ENCODE measurements at regions not wholly inside any gene's neighbourhood (a gene's known extent, or its start where the extent isn't known, plus 50 kb on each side); places are given as distances from the start of the nearest gene placed in this dataset.
"Not testable (repeated sequence)": the region's sequence is repeated elsewhere in the genome, so short reads cannot be mapped to it uniquely, and the experiment has no call there.

- DNase-seq: peak; percentile 90 to 92
Measured at GRCh38 chr15:31488437-31489204, 162.0 kb downstream of the KLF13 start.

- DNase-seq: no peak
Measured at GRCh38 chr15:31489281-31489680, 162.6 kb downstream of the KLF13 start.

DNA sequence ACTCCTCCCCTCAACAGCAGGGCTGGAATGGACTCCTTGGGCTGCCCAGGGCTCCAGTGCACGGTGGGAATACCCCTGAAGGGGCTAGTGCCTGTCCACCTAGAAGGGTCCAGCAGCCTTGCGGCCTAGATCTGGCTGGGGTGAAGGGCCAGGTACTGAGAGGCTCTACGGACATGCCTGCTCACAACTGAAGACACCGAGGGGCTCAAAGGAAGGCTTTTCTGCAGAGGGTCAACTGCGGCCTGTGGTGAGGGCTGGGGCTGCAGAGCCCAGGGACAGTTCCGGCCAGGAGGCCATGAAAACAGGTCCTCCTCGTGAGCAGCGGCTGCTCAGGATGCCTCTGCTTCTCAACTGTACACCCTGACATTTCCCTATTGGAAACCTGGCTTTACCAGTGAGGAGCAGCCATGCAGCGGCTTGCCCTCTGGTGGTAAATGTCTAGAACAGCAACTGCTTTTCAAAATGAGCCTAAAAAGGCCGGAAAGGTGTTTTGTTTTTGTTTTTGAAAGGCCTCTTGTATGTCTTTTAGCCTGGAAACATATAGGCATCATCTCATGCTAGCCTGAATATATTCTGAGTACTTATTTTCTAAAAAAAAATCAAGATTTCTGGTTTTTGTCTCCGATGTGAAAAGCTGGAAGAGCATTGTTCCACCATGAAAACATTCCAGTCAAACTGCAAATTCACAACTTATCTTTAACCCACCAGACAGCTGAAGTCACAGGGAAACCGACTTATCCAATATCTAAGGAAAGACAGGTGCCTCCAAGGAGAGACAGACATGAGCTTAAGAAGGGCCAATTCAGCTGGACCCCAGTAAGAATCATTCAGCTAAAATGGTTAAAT is 163.4 kb downstream of the KLF13 start:
- peak; percentile 43 to 72 for DNase-seq

DNA sequence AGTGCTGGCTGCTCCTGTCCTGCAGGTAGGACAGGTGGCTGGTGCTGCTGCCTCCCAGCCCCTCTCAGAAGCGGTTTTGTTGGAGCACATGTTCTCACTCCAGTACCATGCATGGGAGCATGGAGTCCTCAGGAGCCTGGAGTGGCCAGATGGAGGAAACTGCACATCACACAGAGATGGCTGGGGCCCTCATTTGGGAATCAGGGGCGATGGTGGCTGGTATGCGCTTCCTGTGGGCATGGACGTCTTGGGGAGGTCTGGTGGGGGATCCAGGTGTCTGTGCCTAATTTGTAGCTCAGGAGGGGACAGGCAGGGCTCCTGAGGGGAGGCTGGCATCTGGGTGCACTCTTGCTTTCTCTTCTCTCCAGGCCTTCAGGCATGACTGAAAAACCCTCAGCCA is 168.2 kb downstream of the KLF13 start:
- DNase-seq: no peak

GRCh38 chr15:31495281-31495680 is 168.6 kb downstream of the KLF13 start:
- DNase-seq: no peak

GRCh38 chr15:31497838-31498237 is 171.2 kb downstream of the KLF13 start:
- no peak for DNase-seq

DNA sequence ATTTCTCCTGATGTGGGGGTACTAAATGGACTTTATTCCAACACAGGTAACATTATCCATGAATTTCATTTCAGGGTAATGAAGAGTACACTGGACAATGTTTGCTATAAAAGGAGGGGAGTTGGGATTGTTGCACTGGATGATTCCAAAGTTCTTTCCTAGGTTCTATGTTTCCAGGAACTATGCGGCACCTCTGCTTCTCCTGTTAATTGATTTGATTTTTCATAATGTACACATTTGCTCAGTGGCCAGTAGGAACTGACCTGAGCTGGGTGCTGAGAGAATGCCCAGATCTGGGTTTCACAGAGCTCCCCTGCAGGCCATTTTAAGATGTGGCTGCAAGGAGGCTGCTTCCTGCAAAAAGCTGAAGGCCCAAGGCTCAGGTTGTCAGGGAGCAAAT is 171.7 kb downstream of the KLF13 start:
- DNase-seq: no peak

GRCh38 chr15:31498756-31499155 is 172.1 kb downstream of the KLF13 start:
- no peak for DNase-seq

DNA sequence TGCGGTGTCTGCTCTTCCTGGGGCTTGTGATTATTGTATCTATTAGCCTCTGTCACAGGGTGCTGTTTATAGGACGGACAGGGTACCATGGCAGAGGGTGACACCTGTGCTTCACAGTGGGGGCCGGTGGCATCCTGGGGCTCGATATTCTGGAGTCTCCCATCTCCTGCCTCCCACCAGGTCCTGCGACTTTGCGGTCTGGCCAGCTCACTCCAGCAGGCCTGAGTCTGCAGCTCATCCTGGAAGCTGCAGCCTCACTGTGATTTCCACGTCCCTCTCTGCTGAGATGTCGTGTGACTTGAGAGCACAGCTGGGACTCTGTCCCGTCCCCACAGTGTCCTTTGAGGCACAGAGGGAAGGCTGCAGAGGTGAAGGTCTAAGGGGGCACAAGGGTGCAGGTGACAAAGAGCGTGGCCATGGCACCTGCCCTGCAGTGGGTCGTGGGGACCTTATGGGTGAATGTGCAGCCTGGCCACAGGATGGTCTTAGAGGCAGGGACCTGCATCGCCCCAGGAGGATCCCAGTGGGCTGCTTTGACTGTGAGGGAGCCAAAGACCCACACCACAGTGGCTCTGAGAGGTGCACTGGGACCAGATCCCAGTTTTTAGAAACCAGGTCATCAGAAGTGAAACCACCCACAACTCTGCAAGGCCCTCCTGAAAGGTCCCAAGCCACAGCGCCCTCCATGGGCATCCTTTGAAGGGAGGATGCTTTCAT is 172.8 kb downstream of the KLF13 start:
- no peak for DNase-seq

DNA sequence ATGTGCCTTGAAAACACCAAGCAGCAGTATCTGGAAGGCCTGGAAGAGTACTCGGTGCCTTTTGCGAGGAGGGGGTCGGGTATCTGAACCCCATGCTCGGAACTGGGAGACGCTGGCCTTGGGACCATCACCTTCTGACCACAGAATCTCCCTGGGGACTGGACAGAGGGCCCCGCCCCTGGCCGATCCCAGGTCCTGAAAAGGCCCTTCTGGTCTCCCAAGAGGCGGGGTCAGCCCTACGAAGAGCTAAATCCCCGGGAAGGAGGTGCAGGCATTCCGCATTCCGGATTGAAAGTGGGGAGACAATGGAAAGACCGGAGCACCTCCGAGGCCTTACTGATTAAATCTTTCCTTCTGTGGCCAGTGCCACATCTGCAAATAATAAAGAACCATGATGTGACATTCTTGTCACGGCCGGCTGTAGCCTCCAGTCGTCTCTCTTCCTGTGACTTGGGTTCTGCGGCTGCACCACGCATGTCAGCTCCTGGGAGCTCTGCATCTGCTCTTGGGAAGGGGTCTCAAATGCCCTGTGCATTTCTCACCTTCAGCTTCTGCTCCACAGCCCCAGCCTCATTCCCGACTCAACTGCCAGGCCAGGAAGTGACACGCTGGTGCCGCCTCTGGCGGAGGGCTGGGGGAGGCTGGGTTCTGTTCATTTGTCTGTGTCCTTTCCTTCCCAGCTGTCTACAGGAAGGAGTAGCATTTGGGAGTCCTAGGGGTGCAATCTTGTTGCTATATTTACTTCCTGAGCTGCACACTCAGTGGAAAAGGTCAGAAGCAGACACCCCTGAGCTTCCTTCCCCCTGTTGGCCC is 173.5 kb downstream of the KLF13 start:
- no peak for DNase-seq

- no peak for DNase-seq
Measured at GRCh38 chr15:31500766-31501449, 174.3 kb downstream of the KLF13 start.

DNA sequence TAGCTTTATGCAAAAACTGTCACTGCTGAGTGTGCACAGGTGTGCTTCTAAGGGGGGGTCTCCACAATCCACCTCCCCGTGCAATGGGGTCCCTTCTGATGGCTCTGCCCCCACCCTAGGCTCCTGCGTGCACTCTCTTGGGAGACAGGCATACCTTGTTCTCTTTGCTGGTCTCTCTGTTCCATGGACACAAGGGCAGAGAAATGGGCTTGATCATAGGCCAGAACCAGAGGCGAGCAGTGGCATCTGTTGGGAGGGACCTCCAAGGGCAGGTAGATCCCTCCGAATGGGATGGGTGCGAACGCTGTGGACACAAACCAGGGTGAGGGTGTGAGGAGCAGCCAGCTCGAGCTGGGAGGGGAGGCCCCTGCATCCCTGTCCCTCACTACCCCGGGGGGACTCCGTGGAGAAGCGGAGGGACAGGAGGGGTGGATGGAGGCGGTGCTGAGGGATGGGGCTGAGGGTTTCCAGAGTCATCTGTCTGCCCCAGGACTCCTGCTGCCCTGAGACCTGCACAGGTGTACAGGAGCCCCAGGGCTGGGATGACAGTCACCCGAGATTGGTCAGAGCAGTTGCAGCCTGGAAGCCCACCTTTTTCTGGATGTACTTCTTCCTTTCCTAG is 175.0 kb downstream of the KLF13 start:
- DNase-seq: no peak

GRCh38 chr15:31502541-31503229 is 176.1 kb downstream of the KLF13 start:
- DNase-seq: no peak

- no peak for DNase-seq
Measured at GRCh38 chr15:31503256-31503655, 176.6 kb downstream of the KLF13 start.

DNA sequence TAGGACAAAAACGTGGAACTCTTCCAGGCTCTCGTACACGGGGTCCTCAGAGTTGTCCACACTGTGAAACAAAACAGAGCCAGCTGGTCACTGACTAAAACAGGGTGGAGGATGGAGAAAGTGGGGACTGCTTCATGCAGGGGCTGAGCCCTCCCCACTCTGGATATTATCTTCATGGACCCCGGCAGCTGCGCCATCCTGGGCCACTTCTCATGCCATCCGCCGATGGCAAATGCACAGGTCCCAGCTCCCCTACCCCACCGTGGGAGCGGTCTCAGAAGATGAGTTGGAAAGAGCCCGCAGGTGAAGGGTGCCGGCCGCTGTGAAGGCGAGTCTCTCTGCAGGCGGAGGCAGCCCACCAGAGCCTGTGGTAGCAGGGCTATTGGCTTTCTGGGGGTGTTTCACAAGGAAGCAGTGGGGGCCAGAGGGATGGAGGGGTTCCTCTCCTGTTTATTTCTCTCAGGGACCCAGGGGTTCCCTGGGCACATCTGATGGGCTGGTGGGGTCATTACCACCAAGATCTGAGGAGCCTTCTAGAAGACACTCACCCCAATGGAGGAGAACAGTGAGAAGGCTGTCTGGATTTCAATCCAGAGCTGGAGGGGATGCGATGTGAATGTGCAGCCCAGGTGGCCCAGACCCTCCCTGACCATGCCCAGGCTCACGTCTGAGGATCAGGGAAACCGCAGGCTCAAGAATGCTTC is 177.3 kb downstream of the KLF13 start:
- no peak for DNase-seq

- DNase-seq: no peak
Measured at GRCh38 chr15:31504462-31504839, 177.8 kb downstream of the KLF13 start.

DNA sequence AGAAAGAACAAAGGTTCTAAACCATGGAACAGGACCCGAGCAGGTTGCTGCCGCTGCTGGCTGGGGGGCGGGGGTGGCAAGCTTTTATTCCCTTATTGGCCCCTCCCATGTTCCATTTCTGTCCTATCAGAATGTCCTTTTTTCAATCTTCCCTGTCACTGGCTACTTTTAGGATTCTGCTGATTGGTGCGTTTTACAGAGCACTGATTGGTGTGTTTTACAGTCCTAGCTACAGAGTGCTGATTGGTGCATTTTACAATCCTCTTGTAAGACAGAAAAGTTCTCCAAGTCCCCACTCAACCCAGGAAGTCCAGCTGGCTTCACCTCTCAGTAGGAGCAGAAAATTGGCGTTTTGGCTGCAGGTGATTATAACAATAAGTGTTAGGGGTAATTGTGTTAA is 180.9 kb downstream of the KLF13 start:
- not testable (repeated sequence) for DNase-seq

DNA sequence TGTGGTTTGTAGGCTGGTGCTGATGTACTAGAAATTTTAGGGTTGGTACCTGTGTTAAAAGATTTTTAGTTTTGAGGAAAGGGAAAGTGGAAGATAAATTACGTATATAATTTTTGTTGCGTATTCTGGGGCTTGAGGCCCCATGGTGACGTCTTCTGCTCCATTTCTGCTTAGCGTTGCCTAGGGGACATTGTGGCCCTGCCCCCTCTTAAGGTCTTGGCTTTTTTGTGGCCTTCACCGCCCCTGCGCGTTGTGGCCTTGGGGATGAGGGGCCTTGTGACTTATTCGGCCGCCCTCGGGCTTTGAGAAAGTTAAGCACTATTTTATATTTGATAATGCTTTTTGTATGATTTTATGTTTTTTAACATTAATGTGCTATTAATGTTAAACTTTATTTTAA is 182.0 kb downstream of the KLF13 start:
- no peak for DNase-seq

GRCh38 chr15:31510057-31510456 is 183.4 kb downstream of the KLF13 start:
- DNase-seq: no peak

GRCh38 chr15:31511707-31512310 is 185.2 kb downstream of the KLF13 start:
- no peak for DNase-seq
